GM21423 (cell line): ENCODE measurements at regions not wholly inside any gene's neighbourhood (a gene's known extent, or its start where the extent isn't known, plus 50 kb on each side); places are given as distances from the start of the nearest gene placed in this dataset.
"Not testable (repeated sequence)": the region's sequence is repeated elsewhere in the genome, so short reads cannot be mapped to it uniquely, and the experiment has no call there.

Experiments
- ATAC-seq: cut with Tn5 transposase; IDR thresholded peaks from one replicate; pipeline ENCODE4 v1.9.1; 2021; ENCODE audit warnings: mild to moderate bottlenecking, moderate library complexity; ENCODE audit not compliant: unreplicated experiment

DNA sequence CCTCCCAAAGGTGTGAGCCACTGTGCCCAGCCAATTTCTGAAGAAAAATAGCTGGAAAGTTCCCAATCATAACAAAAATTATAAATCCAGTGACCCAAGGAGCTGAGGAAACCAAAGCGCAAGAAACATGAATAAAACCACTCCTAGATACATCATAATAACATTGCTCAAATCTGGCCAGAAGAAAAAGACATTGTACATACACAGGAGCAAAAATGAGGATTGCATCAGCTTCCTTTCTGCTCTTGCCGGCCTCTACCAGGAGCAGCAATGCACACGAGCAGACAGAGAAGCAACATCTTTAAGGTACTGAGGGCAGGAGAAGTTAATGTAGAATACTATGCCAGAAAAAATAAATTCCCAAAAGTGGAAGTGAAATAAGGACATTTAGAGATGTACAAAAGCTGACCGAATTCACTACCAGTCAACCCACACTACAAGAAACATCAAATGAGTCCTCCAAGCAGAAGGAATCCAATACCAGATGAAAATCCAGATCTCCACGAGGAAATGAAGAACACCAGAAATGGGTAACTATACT is 127.0 kb upstream of the NBPF11 start:
- not testable (repeated sequence) for ATAC-seq

- ATAC-seq: not testable (repeated sequence)
Observed at GRCh38 chr1:148277865-148278279, 125.8 kb upstream of the NBPF11 start.

GRCh38 chr1:148267066-148267465 is 115.0 kb upstream of the NBPF11 start:
- ATAC-seq: not testable (repeated sequence)

DNA sequence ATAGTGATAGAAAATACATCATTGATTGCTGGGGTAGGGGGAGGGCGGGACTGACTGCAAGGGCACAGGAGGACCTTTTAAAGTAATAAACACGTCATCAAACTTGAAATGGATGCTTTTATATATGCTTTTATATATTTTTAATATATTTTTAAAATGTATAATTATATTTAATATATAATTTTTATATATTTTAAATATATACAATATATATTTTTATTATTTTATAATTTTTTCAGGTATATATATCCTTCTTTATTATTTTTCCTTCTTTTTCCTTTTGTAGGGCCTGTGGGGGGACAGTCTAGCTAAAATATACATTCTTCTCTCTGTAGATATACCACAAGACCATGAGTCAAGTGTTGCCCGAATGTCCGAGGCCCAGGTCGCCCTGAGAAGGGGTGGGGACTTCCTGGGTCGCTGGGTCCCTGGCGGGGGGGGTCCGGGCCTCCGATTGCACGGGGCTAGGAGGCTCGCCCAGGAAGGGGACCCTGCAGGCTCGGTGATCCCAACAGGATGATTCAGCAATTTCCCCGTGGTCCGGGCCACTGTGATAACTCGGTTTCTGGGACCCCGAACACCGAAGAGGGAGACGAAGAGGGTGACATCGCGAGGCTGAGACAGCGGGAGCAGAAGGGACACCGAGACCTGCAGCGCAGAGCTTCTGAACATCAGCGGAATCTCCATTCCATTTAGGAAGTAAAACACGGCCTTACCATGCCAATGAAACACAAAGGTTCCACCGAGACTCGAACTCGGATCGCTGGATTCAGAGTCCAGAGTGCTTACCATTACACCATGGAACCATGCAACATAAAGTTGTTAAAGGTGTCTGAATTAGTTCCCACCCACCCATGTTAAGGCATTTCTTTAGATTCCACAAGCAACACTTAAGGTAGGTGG is 112.5 kb upstream of the NBPF11 start:
- no peak for ATAC-seq

DNA sequence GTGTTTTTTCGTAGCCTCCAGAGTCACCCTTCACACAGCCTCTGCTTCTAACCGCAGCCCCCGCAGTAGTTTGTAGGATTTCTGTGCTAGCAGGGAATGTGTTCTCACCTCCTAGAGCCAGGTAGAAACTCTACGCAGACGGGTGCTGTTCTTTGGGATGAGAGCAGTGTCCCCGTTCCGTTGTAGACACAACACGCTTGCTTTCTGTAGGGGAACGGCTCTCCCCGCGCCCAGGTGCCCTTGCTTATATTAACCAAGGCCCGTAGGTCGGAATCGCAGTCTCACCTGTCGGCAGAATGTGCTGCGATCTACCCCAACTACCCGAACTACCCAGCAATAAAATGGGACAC is 111.8 kb upstream of the NBPF11 start:
- peak; percentile 16 for ATAC-seq

DNA sequence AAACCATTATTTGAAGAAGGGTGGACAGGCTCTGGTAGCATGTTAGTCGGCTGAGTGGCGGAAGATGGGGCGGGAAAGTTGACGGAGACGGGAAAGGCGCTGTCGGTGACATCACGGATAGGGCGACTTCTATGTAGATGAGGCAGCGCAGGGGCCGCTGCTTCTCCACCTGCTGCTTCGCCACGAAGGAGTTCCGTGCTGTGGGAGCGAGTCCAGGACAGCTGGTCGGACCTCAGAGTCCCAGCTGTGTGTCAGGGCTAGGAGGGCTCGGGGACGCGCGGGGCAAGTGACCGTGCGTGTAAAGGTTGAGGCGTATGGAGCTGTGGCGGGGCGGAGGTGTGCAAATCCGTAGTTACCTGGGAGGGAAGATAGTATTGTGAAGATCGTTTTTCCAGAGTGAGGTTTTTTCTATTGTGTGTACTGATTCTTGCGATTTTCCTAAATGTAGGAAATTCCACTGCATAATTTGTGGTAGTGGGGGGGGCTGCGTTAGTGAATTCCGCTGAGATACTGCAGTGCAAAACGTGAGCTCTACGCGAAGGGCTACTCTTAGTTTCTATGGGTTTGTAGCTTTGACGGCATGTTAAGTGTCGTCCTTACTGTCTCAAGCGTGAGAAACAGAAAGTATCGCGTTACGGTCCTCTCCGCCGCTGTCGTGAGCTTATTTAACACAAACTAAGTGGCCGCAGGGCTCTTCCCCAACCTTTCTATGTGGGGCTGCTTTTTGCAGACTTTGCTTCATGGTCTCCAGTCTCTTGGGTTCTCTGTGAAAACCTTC is 111.2 kb upstream of the NBPF11 start:
- peak; percentile 66 for ATAC-seq

DNA sequence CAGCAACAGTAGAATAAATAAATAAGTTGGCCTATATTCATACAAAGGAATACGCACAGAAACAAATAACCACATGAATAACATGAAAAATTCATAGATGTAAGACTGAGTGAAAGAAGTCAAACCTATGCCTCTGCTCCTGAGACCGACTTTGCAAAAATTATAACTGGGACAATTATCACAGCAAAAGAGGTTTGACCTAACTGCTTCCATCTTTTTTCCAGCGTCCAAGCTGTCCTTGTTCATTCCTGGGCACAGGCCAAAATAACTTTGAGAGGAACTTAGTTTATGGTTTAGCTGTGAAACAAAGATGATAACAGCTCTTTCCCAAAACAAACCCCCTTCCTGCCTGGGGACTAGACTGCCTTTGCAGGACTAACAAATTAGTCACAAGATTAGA is 109.6 kb upstream of the NBPF11 start:
- ATAC-seq: not testable (repeated sequence)

GRCh38 chr1:148257886-148258285 is 105.8 kb upstream of the NBPF11 start:
- not testable (repeated sequence) for ATAC-seq

DNA sequence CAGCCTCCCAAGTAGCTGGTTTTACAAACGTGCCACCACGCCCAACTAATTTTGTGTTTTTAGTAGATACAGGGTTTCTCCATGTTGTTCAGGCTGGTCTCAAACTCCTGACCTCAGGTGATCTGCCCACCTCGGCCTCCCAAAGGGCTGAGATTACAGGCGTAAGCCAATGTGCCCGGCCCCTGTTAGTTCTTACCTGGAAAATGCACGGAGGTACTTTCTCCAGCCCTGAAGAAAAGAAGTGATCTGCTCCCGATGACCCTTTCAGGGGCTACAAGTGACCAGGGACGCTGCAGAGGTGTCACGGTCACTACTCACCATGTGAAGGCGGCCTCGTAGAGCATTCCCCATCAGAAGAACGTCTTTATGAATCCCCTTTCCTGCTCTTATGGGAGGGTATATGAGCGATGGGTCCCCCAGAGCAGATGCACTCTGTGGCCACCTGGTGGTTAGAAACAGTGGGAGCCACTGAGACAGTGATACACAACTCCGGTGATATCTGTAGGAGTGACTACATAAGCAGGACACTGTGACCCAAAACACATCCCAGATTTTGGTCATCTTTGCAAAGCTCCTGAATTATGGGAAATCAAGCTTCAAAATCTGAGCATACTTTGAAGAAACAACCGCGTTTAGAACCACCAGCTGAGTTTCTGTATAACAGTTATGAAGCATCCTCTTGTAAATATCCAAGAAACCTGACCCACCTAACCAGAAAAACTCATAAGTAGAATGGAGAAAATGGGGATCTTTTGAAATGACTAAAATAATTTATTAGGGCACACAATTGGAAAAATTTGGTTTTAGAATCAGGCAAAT is 102.7 kb upstream of the NBPF11 start:
- ATAC-seq: not testable (repeated sequence)

GRCh38 chr1:148253808-148254207 is 101.7 kb upstream of the NBPF11 start:
- not testable (repeated sequence) for ATAC-seq

- not testable (repeated sequence) for ATAC-seq
Observed at GRCh38 chr1:148248798-148249197, 96.7 kb upstream of the NBPF11 start.

DNA sequence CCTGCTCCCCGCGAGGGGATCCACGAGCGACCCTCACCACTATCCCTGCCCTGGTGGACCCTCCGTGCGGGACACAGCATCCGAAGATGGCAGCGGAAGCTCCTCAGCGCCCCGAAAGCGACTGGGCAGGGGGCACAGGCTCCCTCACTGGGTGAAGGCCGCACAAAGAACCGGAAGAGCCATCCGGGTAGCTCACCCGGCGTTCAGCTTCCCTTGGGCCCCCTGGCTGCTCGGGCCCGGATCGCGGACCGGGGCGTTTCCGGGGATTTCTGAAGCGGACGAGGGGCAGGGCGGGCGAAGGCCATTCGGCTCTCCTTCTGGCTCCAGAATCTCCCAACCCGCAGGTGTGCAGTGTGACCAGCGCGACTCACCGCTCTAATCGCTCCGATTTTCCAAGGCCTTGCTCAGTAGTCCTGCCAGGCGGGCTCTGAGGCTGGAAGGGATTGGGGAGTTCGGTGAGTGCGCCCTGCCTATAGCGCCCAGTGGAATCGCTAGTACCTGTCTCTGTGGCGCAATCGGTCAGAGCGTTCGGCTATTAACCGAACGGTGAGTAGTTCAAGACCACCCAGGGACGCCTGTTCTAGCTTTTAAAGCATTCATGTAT is 94.3 kb upstream of the NBPF11 start:
- ATAC-seq: not testable (repeated sequence)

DNA sequence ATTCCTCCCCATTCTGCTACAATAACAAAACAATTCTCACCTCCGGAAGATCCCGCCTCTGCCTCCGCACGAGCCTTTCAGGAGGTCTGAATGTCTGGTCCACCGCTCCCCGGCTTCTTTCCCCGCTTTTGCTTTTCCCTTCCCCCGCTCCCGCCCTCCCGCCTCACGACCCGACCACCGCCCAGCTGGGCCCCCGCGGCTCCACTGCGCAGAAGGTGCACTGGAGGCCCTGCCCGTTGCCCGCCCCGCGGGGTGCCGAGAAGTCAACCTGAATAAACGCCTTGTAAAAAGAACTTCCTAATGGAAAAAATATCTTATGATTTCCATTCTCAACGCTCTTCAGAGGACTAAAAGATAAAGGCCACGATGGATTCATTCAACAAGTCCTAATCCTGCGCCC is 93.8 kb upstream of the NBPF11 start:
- not testable (repeated sequence) for ATAC-seq

GRCh38 chr1:148245443-148245842 is 93.4 kb upstream of the NBPF11 start:
- ATAC-seq: not testable (repeated sequence)

DNA sequence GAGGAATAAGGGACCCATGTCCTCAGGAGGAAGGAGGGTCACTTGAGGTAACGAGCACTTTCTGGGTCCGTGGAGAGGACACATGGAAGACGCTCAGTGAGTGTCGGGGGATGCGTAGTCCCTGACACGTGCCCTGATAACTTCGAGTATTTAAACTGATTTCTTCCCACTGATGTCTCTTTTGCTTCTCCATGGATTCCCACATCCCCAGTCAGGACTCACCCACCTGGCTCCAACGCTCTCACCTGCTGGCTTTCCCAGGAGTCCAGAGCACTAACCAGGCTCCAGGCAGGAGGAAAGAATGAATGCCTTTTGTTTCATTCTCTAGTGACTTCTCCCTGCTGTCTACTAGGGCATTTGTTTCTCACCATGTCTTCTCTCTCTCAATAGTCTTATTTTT is 81.2 kb upstream of the NBPF11 start:
- ATAC-seq: not testable (repeated sequence)

GRCh38 chr1:148228846-148229245 is 76.8 kb upstream of the NBPF11 start:
- ATAC-seq: not testable (repeated sequence)

DNA sequence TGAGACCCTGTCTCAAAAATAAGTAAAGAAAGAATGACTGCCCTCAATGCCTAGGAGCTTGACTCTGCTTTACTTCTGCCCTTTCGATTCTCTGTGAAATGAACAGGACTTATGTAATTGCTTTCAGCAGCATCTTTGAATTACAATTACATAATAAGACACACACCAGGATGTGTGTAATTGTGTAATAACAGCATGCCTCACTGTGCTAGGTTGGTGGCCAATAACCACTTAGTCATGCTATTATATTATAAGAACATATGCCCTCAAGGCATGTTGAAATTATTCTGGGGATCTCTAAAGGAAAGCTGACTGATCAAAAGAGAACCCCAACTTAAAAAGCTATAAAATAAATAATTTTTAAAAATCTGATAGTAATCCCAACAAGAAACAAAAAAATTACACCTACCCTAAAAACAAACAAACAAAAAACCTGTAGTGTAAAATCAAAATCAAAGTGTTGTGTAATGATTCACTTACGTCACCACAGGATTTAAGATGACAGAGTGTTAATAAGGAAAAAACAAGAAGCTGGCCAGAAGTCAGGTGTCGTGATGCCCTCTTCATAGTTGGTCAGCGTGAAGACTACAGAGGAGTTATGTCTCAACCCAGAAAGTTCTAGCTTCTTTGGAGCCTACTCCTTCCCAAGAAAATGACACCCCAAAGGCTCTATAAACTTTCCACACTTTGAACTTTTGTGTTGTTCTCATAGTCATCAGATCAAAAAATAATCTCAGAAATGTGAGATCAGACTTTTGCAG is 70.5 kb upstream of the NBPF11 start:
- ATAC-seq: not testable (repeated sequence)

GRCh38 chr1:148221593-148221992 is 69.5 kb upstream of the NBPF11 start:
- ATAC-seq: not testable (repeated sequence)

DNA sequence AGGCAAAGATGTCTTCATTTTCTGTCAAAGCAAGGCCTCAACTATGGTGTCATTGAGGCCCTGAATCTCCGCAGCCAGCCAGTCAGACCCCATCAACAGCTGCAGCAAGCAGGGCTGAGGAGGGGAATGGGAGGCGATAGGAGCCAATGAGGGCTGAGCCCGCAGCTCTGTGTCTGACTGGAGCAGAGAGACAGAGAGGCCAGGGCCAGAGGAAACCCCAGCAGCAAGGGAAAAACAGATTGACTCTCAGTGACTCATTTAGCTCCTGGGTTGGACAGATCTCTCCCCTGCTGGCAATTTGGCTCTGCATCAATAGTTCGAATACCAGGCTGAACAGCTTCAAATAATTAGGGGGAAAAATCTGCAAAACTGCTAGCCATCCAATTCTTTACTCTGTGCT is 67.1 kb upstream of the NBPF11 start:
- not testable (repeated sequence) for ATAC-seq
